Activated naive CD8-positive, alpha-beta T cell treated with anti-CD3 and anti-CD28 coated beads for 36 hours (primary cell): ENCODE measurements at regions not wholly inside any gene's neighbourhood (a gene's known extent, or its start where the extent isn't known, plus 50 kb on each side); places are given as distances from the start of the nearest gene placed in this dataset.
"Not testable (repeated sequence)": the region's sequence is repeated elsewhere in the genome, so short reads cannot be mapped to it uniquely, and the experiment has no call there.

Source experiments
- DNase-seq: peaks from one replicate; pipeline ENCODE4 v3.0.0; 2021
- H3K27ac Mint-ChIP-seq: one replicate; pipeline ENCODE4 v1.8.0; 2022; ENCODE audit warnings: mild to moderate bottlenecking, moderate library complexity, mixed read lengths
- H3K27me3 Mint-ChIP-seq: one replicate; pipeline ENCODE4 v1.8.0; 2022; ENCODE audit warnings: mild to moderate bottlenecking, mixed read lengths
- H3K36me3 Mint-ChIP-seq: one replicate; pipeline ENCODE4 v1.8.0; 2021; ENCODE audit warnings: mild to moderate bottlenecking, mixed read lengths
- H3K4me1 Mint-ChIP-seq: one replicate; pipeline ENCODE4 v1.8.0; 2021; ENCODE audit warnings: mixed read lengths
- H3K4me3 Mint-ChIP-seq: one replicate; pipeline ENCODE4 v1.8.0; 2022; ENCODE audit warnings: mild to moderate bottlenecking, moderate library complexity, mixed read lengths
- H3K9me3 Mint-ChIP-seq: one replicate; pipeline ENCODE4 v1.8.0; 2022; ENCODE audit warnings: mixed read lengths

DNA sequence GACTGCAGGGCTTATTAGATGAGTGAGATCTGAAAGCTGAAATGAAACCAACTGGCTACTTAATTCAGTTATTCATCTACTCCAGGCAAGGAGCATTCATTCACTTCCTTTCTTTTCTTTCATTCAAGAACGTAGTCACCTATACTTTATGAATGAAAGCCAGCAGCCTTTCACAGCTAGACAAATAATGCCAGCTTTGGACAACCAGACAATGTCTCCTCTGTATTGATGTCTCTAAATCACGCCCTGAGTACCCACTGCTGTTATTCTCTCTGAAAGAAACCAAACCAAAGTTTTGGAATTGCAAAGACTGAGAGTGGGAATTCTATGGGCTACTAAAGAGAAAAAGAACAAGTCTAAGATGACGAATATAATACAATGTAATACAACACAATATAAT lies 121.2 kb upstream of the PTPN3 start:
- Mint-ChIP-seq H3K36me3 (no peaks in the 10 kb centered on the region), H3K9me3 (peaks cover 2% of the 10 kb centered on the region), H3K27ac (no peak overlapping the region), H3K4me1 (no peaks in the 10 kb centered on the region), H3K4me3 (no peak overlapping the region), H3K27me3 (peaks cover 5% of the 10 kb centered on the region)
- DNase-seq = no peak

GRCh38 chr9:109624143-109624542 lies 126.0 kb upstream of the PTPN3 start:
- no peak overlapping the region for H3K27ac Mint-ChIP-seq
- H3K4me1 Mint-ChIP-seq = no peaks in the 10 kb centered on the region
- no peak overlapping the region for H3K4me3 Mint-ChIP-seq

DNA sequence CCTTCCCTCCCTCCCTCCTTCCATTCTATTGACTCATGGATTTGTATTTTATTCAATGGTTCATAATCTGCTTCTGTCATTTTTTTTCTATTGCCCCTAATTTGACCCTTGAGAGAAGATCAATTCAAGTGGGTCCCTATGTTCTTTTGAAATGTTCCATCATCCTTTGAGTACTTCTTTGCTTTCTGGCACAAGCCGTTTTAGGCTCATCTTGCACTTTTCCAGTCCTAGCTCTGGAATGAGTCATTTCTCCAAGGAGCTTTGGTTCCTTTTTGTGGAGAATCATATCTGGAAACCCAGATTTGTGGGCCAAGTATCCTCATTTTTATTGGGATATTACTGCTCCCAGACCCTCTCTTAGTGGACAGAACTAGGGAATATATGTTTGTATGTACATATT lies 126.8 kb upstream of the PTPN3 start:
- H3K9me3 Mint-ChIP-seq = peaks cover 4% of the 10 kb centered on the region
- no peaks in the 10 kb centered on the region for H3K4me1 Mint-ChIP-seq
- no peak overlapping the region for H3K27ac Mint-ChIP-seq
- H3K36me3 Mint-ChIP-seq = no peaks in the 10 kb centered on the region
- no peak for DNase-seq
- no peak overlapping the region for H3K4me3 Mint-ChIP-seq
- H3K27me3 Mint-ChIP-seq = peaks cover 12% of the 10 kb centered on the region

More at GRCh38 chr9:109624143-109624542, 126.0 kb upstream of the PTPN3 start:
- DNase-seq = no peak
- H3K36me3 Mint-ChIP-seq = no peaks in the 10 kb centered on the region
- peaks cover 12% of the 10 kb centered on the region for H3K27me3 Mint-ChIP-seq
- peaks cover 2% of the 10 kb centered on the region for H3K9me3 Mint-ChIP-seq

GRCh38 chr9:109627042-109627441 lies 128.9 kb upstream of the PTPN3 start:
- Mint-ChIP-seq H3K36me3 (no peaks in the 10 kb centered on the region), H3K4me3 (no peak overlapping the region), H3K9me3 (peaks cover 5% of the 10 kb centered on the region), H3K4me1 (no peaks in the 10 kb centered on the region), H3K27ac (no peak overlapping the region), H3K27me3 (peaks cover 7% of the 10 kb centered on the region)
- DNase-seq = no peak

- H3K27ac Mint-ChIP-seq = no peak overlapping the region
- no peaks in the 10 kb centered on the region for H3K36me3 Mint-ChIP-seq
Measured at GRCh38 chr9:109629615-109630014, 131.5 kb upstream of the PTPN3 start.

DNA sequence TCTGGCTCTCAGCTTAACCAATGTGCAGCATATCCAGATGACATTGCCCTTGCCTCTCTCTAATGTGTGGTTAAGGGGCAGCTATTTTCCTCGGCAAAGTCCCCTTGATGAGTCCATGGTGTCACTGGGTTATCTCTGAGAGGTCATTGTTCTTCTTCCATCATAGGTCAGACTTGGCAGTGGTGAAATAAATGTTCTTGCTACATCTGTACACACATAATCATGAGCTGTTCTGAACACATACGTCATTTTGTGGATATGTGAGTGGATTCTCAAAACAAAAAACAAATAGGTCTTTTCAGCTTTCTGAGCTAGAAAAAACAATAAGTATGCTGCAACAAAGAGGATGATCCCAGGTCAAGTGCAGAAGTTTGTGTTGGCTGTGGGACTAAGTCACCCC lies 134.7 kb upstream of the PTPN3 start:
- peaks cover 6% of the 10 kb centered on the region for H3K27me3 Mint-ChIP-seq
- H3K4me3 Mint-ChIP-seq = no peak overlapping the region
- H3K36me3 Mint-ChIP-seq = no peaks in the 10 kb centered on the region
- no peak for DNase-seq
- peaks cover 5% of the 10 kb centered on the region for H3K9me3 Mint-ChIP-seq
- H3K27ac Mint-ChIP-seq = no peak overlapping the region
- no peaks in the 10 kb centered on the region for H3K4me1 Mint-ChIP-seq

More at GRCh38 chr9:109629615-109630014, 131.5 kb upstream of the PTPN3 start:
- H3K27me3 Mint-ChIP-seq = peaks cover 7% of the 10 kb centered on the region
- H3K4me1 Mint-ChIP-seq = no peaks in the 10 kb centered on the region
- DNase-seq = no peak
- no peak overlapping the region for H3K4me3 Mint-ChIP-seq
- peaks cover 5% of the 10 kb centered on the region for H3K9me3 Mint-ChIP-seq

DNA sequence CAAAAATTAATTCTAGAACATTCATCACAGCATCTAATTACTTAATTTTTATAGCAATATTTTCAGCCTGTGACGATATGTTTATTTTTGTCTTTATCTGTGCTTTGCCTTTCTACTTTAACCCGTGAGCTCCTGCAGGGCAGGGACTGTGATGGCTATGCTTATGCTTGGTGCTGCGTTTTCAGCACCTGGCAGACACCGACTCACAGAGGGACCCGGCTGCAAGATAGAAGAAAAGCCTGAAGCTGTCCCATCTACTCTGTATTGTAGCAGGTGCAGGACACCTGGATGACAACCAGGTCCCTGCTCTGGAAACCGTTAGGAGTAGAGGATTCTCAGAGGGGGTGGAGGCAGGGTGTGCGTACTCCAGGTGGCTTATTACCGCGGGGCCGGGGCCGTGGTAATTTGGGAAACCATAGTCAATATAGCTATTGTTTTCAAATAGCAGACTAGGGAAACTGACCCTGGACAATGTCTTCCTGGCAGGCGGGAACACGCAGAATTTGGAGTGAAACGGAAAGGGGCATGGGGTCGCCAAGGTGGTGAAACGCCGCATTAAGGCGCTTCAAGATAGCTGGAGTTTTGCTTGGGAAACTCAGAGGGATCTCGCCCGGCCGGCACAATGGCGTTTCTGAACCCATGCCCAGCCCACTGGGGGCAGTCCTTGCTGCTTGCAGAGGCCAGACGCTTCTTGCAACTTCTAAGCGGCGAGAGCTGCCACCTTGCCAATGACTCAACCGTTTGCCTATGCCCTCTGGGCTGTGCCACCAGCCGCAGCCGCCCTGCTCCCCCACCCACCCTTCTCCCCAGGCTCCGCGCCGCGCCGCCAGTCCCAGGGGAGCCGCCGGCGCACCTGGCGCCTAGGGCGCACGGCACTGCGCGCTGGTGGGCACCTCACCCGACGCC lies 140.1 kb upstream of the PALM2AKAP2 start:
- Mint-ChIP-seq H3K9me3 (peaks cover 3% of the 10 kb centered on the region), H3K36me3 (no peaks in the 10 kb centered on the region), H3K27ac (no peak overlapping the region)

DNA sequence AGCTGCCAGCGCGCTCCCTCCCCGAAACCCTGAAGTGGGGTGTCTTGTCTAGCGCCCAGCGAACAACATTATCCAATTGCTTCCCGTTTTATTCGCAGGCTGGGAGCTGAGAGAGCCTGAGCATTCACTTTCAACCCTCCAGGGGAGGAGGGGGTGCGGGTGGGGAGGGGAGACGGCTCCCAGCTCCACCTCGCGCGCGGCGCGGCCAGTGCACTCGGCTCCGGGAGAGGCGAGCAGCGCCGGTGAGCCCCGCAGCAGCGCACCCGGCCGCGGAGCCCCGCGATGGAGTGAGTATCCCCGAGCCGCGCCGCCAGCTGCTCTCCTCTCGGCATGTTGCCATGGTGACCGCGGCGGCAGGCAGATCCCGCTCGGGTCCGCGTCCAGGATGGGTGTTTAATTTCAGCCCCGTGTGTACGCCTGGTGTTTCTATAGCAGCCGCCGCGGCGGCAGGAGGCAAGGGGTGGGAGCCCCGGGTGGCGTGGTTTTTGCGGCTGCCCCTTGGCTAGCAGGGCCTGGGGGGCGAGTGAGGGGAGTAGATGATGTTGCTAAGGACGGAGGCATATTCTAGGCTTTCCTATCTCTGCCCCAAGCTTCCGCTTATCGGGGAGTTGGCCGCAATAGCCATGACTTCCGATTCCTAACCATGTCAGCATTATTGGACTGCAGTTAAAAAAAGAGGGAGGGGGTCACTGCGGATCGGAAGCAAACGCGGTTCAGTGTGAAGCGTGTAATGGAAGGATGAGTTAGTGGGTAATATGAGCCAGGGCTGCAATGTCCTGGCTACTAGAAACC lies 139.2 kb upstream of the PALM2AKAP2 start:
- Mint-ChIP-seq H3K36me3 (no peaks in the 10 kb centered on the region), H3K27me3 (peaks cover 51% of the 10 kb centered on the region), H3K4me1 (no peaks in the 10 kb centered on the region), H3K4me3 (no peak overlapping the region), H3K27ac (no peak overlapping the region), H3K9me3 (peaks cover 5% of the 10 kb centered on the region)
- DNase-seq = no peak

More for the DNA sequence above, 140.1 kb upstream of the PALM2AKAP2 start:
- Mint-ChIP-seq H3K4me3 (no peak overlapping the region), H3K27me3 (peaks cover 51% of the 10 kb centered on the region), H3K4me1 (no peaks in the 10 kb centered on the region)
- no peak for DNase-seq

DNA sequence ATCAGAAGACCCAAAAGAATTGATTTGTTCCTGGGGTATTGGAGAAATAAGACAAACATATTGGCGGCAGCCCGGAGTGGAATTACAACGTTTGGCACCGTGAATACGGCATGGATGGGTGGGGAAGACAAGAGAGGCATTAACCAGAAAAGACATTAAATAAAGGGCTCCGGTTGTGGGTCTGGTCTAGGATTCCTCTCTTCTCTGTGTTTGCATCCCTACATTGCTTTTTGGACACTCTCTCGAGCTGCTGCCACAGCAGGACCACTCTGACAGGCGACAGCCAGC lies 138.7 kb upstream of the PALM2AKAP2 start:
- Mint-ChIP-seq H3K9me3 (peaks cover 5% of the 10 kb centered on the region), H3K27me3 (peaks cover 51% of the 10 kb centered on the region), H3K4me3 (no peak overlapping the region), H3K4me1 (no peaks in the 10 kb centered on the region), H3K27ac (no peak overlapping the region), H3K36me3 (no peaks in the 10 kb centered on the region)
- DNase-seq = no peak

GRCh38 chr9:109652112-109652511 lies 127.9 kb upstream of the PALM2AKAP2 start:
- no peaks in the 10 kb centered on the region for H3K4me1 Mint-ChIP-seq
- no peak overlapping the region for H3K27ac Mint-ChIP-seq
- H3K9me3 Mint-ChIP-seq = peaks cover 2% of the 10 kb centered on the region
- DNase-seq = no peak
- H3K4me3 Mint-ChIP-seq = no peak overlapping the region
- no peaks in the 10 kb centered on the region for H3K36me3 Mint-ChIP-seq
- H3K27me3 Mint-ChIP-seq = peaks cover 4% of the 10 kb centered on the region

DNA sequence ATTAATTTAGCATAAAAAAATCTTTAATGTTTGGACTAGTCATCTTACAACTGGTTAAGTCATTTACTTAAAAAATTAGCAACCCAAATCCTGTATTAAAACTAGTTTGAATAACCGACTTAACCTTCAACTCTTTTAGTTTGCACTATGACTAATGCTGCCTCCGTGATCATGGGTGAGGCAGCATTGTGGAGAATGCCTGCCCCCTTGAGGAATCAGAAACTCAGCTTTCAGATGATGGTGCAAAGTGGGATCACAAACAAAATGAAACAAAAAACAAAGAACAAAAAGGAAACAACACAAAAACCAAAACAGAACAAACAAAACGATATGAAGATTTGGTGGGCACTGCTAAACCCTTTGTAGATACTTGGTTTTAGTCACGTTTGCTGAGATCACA lies 127.0 kb upstream of the PALM2AKAP2 start:
- no peaks in the 10 kb centered on the region for H3K36me3 Mint-ChIP-seq
- no peak for DNase-seq
- H3K4me3 Mint-ChIP-seq = no peak overlapping the region
- H3K4me1 Mint-ChIP-seq = no peaks in the 10 kb centered on the region
- H3K27me3 Mint-ChIP-seq = peaks cover 4% of the 10 kb centered on the region
- no peak overlapping the region for H3K27ac Mint-ChIP-seq
- peaks cover 2% of the 10 kb centered on the region for H3K9me3 Mint-ChIP-seq

GRCh38 chr9:109653470-109653869 lies 126.5 kb upstream of the PALM2AKAP2 start:
- H3K4me3 Mint-ChIP-seq = no peak overlapping the region
- H3K9me3 Mint-ChIP-seq = peaks cover 2% of the 10 kb centered on the region
- no peaks in the 10 kb centered on the region for H3K36me3 Mint-ChIP-seq
- DNase-seq = no peak
- H3K27me3 Mint-ChIP-seq = peaks cover 4% of the 10 kb centered on the region
- no peak overlapping the region for H3K27ac Mint-ChIP-seq
- no peaks in the 10 kb centered on the region for H3K4me1 Mint-ChIP-seq

DNA sequence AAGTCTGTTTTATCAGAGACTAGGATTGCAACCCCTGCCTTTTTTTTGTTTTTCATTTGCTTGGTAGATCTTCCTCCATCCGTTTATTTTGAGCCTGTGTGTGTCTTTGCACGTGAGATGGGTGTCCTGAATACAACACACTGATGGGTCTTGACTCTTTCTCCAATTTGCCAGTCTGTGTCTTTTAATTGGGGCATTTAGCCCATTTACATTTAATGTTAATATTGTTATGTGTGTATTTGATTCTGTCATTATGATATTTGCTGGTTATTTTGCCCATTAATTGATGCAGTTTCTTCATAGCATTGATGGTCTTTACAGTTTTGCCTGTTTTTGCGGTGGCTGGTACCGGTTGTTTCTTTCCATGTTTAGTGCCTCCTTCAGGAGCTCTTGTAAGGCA lies 116.0 kb upstream of the PALM2AKAP2 start:
- H3K36me3 Mint-ChIP-seq, H3K27ac Mint-ChIP-seq, H3K4me1 Mint-ChIP-seq, DNase-seq, H3K4me3 Mint-ChIP-seq, H3K27me3 Mint-ChIP-seq: not testable (repeated sequence)
- peaks cover 19% of the 10 kb centered on the region for H3K9me3 Mint-ChIP-seq

- H3K4me1 Mint-ChIP-seq, H3K27ac Mint-ChIP-seq, DNase-seq, H3K4me3 Mint-ChIP-seq, H3K36me3 Mint-ChIP-seq, H3K27me3 Mint-ChIP-seq: not testable (repeated sequence)
- H3K9me3 Mint-ChIP-seq = peaks cover 16% of the 10 kb centered on the region
Measured at GRCh38 chr9:109665736-109666135, 114.3 kb upstream of the PALM2AKAP2 start.

- H3K27ac Mint-ChIP-seq = no peak overlapping the region
- no peaks in the 10 kb centered on the region for H3K4me1 Mint-ChIP-seq
- H3K4me3 Mint-ChIP-seq = no peak overlapping the region
- no peaks in the 10 kb centered on the region for H3K36me3 Mint-ChIP-seq
- DNase-seq = no peak
- H3K9me3 Mint-ChIP-seq = peaks cover 2% of the 10 kb centered on the region
- H3K27me3 Mint-ChIP-seq = peaks cover 6% of the 10 kb centered on the region
Measured at GRCh38 chr9:109681301-109681700, 98.7 kb upstream of the PALM2AKAP2 start.
